HG03457 (cell line): ENCODE measurements at regions not wholly inside any gene's neighbourhood (a gene's known extent, or its start where the extent isn't known, plus 50 kb on each side); places are given as distances from the start of the nearest gene placed in this dataset.
"Not testable (repeated sequence)": the region's sequence is repeated elsewhere in the genome, so short reads cannot be mapped to it uniquely, and the experiment has no call there.

Source experiments
- ATAC-seq: cut with Tn5 transposase; IDR thresholded peaks from one replicate; pipeline ENCODE4 v1.9.1; 2021; ENCODE audit warnings: moderate number of reproducible peaks; ENCODE audit not compliant: unreplicated experiment

- ATAC-seq = no peak
Observed at GRCh38 chr1:195763907-195764374, 844.3 kb downstream of the KCNT2 start.

DNA sequence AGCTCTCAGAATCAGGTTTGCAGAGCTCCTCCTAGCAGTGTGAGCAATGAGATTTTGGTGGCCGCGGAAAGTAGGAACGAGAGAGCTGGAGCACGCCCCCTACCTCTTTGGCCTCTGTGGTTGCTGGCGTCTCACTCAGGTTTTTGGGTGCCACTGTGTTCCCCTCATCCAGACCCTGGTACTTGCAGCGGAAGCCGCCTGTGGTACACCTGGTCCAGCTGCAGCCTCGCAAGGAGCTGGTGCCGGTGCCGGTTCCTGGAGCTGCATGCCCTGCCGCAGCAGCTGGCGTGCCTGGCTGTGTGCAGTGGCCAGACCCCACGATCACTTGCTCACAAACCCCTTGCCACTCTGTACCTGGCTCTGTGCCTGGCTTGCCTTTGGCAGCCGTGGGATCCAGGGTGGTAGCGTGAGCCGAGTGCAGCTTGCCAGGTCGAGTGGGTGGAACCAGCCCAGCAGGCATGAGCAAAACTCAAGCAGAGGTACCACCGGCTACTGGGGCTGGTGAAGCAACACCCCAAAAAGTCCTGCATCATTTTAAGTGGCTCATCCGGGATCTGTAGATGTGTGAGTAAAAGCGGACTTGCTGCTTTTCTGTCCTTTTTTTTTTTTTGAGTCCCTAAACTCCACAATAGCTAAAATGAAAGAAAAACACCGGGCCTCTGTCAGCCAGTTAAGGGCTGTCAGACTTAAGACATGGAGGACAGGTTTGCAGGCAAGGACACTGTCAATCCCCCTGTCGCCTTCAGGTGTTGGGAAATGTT, 844.9 kb downstream of the KCNT2 start:
- ATAC-seq = no peak

GRCh38 chr1:195761104-195761503, 847.1 kb downstream of the KCNT2 start:
- ATAC-seq = no peak

DNA sequence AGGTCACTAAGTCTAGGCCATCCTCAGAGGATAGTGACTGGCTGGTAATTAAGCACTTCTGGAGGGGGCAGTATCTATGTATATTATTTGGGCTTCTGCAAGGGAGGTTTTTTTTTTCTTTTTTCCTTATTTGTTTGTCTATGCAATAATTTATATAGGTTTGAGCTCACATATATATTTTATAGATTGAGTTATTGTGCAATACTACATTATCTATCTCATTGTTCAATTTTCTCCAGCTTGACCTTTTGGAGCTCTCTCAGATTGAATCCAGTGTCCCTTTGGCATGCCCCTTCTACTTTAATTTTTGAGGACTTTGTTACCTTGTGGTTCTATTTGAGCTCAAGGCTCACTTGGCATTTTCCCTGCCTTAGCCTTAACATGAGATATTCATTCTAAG, 852.1 kb downstream of the KCNT2 start:
- no peak for ATAC-seq

DNA sequence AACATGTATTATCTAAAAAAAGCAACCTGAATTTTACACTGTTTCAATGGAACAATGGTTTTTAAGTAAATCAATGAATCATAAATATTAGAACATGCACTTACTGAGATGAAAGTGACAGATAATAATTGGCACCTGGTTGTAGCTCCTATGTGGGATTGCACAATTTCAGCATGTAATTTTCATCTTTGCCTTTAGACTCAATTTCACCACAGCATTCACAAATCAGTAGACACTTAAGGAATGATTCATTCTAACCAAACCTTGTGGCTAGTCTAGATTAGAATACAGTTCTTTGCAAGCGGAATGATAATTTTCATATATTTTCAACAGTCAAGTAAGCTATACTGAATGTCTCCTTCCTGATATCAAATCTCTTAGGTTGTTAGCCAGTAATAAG, 853.4 kb downstream of the KCNT2 start:
- ATAC-seq = no peak

DNA sequence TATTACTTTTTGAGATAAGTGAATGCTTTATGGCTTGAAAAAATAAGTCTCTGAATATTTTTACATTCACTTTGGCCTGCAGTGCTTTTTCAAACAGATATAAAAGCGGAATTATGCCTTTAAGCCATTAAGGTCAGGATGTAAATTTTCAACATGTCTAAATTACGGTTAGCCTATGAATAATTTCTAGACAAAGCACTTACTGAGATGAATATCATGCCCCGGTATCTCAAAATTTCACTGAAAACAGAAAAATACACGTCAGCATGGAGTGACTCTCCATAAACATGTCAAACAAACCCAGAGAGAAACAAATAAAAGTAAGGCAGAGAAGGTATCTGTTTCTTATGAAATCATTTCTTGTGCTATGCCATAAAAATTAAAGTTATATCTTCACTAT, 853.9 kb downstream of the KCNT2 start:
- ATAC-seq = no peak

DNA sequence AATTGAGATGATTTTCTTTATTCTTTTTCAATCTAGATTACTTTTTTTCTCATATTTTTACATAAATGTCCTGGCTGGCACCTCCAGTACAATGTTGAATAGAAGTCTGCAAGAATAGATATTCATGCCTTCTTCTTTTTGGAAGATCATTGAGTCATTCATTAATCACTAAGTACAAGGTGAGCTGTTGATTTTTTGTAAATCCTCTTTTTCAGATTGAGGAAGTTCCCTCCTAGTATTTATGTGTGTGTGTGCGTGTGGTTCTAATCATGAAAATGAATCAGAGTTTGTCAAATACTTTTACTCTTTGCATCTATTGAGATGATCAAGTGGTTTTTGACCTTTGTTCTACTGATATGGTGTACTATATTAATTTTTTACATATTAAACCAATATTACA, 859.3 kb downstream of the KCNT2 start:
- ATAC-seq = no peak

DNA sequence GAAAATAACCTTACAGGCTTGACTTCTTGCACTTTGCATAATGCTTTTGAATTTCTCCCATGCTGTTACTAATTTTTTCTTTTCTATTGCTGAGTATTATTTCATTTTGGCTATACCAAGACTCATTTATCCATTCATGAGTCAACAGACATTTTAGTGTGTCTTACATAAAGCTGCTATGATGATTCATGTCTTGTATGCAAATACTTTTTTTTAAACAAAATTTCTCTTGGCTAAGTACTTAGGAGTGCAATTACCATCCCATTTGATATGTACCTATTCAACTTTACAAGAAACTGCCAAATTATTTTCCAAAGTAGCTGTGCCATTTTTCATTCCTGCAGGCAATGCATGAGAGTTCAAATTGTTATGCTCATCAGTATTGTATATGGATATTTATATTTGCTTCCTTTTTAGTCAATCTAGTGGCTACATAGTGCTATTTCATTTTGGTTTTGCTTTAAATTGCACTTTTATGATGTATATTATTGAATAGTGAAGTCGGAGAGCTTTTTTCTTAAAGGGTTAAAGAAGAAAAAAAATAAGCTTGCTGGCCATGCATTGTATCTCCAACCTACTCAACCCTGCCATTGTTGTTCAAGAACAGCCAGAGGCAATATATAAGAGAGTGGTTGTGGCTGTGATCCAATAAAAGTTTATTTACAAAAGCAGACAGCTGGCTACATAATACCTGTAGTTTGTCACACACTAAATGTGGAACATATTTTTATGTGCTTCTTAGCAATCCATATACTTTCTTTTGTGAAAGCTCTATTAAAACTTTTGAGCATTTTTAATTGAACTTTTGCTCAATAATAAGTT, 862.8 kb downstream of the KCNT2 start:
- ATAC-seq = no peak

DNA sequence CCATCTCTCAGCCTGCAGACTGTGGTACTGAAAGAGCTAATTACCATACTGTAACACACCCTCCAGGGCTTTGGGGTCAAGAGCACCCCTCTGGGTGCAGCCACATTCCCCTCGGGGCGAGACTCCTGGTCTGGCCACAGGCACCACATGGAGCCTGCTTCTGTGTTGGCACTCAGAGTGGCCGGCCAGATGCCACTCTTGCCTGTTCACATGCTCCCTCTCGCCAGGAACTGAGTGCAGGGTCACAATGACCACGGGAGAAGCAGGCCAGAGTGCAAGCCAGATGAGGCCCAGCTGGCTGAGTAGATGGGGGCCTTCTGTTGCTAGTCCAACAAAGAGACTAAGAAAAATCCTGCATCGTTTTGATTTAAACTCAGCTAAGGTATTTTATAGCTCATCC, 864.0 kb downstream of the KCNT2 start:
- ATAC-seq = no peak

GRCh38 chr1:195740862-195741261, 867.4 kb downstream of the KCNT2 start:
- ATAC-seq = no peak

GRCh38 chr1:195738966-195739650, 869.1 kb downstream of the KCNT2 start:
- ATAC-seq = no peak

DNA sequence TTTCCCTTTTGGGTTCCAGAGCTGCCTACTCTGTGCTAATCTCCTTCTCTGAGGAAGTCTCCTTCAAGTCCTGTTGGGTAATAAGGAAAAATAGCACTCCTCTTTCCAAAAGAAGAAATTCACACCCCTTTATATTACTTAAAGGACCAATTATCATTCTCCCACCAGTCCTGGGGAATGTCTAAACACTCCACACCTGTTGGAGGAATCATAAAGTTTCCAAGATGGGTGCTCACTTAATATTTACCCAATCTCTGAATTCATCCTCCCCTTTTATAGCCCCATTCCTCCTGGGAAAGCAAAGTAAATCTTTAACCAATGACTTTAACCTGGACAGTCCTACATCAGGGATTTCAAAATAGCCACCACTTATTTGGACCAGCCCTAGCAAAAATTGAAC, 873.1 kb downstream of the KCNT2 start:
- no peak for ATAC-seq

DNA sequence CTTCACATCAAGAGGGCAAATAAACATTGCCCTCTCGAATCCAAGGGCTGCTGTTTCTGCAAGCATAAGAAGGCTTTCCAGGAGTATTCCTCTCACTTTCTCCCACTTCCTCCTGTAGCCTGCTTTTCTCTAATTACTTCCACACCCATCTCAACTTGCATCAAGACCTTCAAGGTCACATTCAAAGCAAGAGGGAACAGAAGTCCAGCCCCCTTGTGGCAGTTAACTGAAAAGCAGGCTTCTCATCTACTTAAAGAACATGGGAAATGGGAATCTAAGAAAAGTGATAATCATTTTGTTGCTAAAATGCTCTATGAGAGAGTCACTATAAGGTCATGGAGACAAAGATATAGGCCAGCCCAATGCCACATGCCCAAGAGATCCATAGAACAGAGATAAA, 874.4 kb downstream of the KCNT2 start:
- no peak for ATAC-seq

GRCh38 chr1:195733408-195733807, 874.8 kb downstream of the KCNT2 start:
- no peak for ATAC-seq

GRCh38 chr1:195731385-195731784, 876.9 kb downstream of the KCNT2 start:
- ATAC-seq = no peak

GRCh38 chr1:195723796-195724194, 884.4 kb downstream of the KCNT2 start:
- no peak for ATAC-seq

DNA sequence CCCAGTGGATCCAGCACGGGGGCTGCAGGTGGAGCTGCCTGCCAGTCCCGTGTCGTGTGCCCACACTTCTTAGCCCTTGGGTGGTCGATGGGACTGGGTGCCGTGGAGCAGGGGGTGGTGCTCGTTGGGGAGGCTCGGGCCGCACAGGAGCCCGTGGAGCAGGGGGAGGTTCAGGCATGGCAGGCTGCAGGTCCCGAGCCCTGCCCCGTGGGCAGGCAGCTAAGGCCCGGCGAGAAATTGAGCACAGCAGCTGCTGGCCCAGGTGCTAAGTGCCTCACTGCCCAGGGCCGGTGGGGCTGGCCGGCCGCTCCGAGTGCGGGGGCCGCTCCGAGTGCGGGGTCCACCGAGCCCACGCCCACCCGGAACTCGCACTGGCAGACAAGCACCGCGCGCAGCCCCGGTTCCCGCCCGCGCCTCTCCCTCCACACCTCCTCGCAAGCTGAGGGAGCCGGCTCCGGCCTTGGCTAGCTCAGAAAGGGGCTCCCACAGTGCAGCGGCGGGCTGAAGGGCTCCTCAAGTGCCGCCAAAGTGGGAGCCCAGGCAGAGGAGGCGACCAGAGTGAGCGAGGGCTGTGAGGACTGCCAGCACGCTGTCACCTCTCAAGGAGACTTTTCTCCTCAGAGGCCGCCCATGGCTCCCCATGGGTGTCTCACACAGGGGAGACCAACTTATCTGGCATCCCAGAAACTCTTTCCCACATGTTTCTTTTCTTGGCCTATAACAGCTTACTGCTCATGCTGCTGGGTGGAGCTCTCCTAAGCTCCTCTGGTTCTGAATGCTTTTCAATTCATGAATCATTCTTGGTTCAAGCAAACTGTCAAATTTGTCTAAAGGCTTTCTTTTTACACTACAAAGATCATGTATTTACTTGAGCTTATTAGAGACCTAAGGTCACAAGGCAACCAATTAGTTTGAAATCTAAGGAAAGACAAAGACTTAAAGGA, 885.1 kb downstream of the KCNT2 start:
- not testable (repeated sequence) for ATAC-seq

- not testable (repeated sequence) for ATAC-seq
Observed at GRCh38 chr1:195722146-195722545, 886.1 kb downstream of the KCNT2 start.

GRCh38 chr1:195721210-195721971, 886.8 kb downstream of the KCNT2 start:
- no peak for ATAC-seq

DNA sequence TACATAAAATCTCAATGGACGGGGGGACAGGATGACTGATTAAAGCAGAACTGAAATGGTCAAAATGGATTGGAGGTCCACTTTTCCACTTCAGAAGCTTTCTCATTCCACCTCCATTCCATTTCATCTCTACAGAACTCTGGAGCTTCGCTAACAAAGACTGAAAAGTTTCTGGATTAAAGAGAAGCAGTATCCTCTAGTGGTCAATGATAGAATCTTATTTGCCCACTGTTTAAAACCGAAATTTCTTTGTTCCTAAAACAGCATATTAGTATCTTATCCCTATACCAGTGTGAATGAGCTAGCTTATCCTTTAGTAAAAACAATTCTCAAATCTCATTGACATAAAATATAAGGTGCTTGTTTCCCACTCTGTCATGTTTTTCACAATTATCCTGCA, 890.6 kb downstream of the KCNT2 start:
- no peak for ATAC-seq
